IgD-negative memory B cell (primary cell): ENCODE measurements at regions not wholly inside any gene's neighbourhood (a gene's known extent, or its start where the extent isn't known, plus 50 kb on each side); places are given as distances from the start of the nearest gene placed in this dataset.
"Not testable (repeated sequence)": the region's sequence is repeated elsewhere in the genome, so short reads cannot be mapped to it uniquely, and the experiment has no call there.

Experiments used
- H3K27ac Mint-ChIP-seq, 3 donors: one replicate each; pipeline ENCODE4 v1.8.0; 2020 to 2022; ENCODE audit warnings: mild to moderate bottlenecking in 3 of 3, mixed read lengths in 3 of 3, moderate library complexity in 1 of 3
- H3K27me3 Mint-ChIP-seq: one replicate; pipeline ENCODE4 v1.8.0; 2021; ENCODE audit warnings: mixed read lengths
- H3K36me3 Mint-ChIP-seq: one replicate; pipeline ENCODE4 v1.8.0; 2020; ENCODE audit warnings: mild to moderate bottlenecking, mixed read lengths
- H3K4me1 Mint-ChIP-seq, 3 donors: one replicate each; pipeline ENCODE4 v1.8.0; 2020 to 2022; ENCODE audit warnings: mixed read lengths in 3 of 3, mild to moderate bottlenecking in 1 of 3
- H3K4me3 Mint-ChIP-seq, 4 donors: one replicate each; pipeline ENCODE4 v1.8.0; 2020 to 2022; ENCODE audit warnings: mild to moderate bottlenecking in 4 of 4, mixed read lengths in 4 of 4, moderate library complexity in 3 of 4
- H3K9me3 Mint-ChIP-seq, 3 donors: one replicate each; pipeline ENCODE4 v1.8.0; 2020 to 2021; ENCODE audit warnings: mixed read lengths in 3 of 3, mild to moderate bottlenecking in 1 of 3

- no peaks in the 10 kb centered on the region for H3K4me1 Mint-ChIP-seq
- no peak overlapping the region for H3K27ac Mint-ChIP-seq
- no peaks in the 10 kb centered on the region for H3K36me3 Mint-ChIP-seq
- H3K27me3 Mint-ChIP-seq: no peaks in the 10 kb centered on the region
- H3K4me3 Mint-ChIP-seq: no peak overlapping the region
- H3K9me3 Mint-ChIP-seq: no peaks in the 10 kb centered on the region
Measured at GRCh38 chr6:168858926-168859325, 394.7 kb downstream of the THBS2 start.

GRCh38 chr6:168856914-168857313 is 396.7 kb downstream of the THBS2 start:
- H3K4me3 Mint-ChIP-seq: no peak overlapping the region
- H3K27me3 Mint-ChIP-seq: no peaks in the 10 kb centered on the region
- H3K9me3 Mint-ChIP-seq: no peaks in the 10 kb centered on the region
- no peaks in the 10 kb centered on the region for H3K4me1 Mint-ChIP-seq
- no peak overlapping the region for H3K27ac Mint-ChIP-seq
- H3K36me3 Mint-ChIP-seq: no peaks in the 10 kb centered on the region

DNA sequence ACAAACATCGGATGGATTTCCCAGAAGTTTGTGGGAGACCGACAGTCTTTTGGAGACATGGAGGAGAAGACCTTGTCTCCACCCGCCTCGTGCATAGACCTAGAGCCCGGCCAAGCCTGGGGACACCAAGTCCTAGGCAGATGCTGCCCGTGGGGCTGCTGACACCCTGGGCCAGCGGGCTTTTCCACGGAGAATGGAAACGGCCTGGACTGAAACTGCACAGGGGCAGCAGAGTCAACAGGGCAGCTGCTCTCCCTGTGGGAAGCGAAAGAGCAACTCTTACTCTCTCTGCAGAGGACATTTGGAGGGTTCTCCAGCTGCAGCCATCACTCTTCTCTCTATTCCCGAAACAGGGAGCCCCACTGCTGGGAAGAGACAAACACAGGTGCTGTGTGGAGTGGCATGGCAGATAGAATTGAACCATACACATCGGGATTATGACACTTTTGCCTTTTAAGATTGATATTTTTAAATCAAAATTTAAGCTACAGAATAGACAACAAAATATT is 401.2 kb downstream of the THBS2 start:
- H3K27ac Mint-ChIP-seq: no peak overlapping the region
- no peaks in the 10 kb centered on the region for H3K27me3 Mint-ChIP-seq
- no peak overlapping the region for H3K4me3 Mint-ChIP-seq
- H3K9me3 Mint-ChIP-seq: no peaks in the 10 kb centered on the region
- peaks cover 0 to 3% (median 2%) of the 10 kb centered on the region in 3 donors for H3K4me1 Mint-ChIP-seq
- no peaks in the 10 kb centered on the region for H3K36me3 Mint-ChIP-seq

- H3K9me3 Mint-ChIP-seq: no peaks in the 10 kb centered on the region
- H3K27me3 Mint-ChIP-seq: no peaks in the 10 kb centered on the region
- no peaks in the 10 kb centered on the region for H3K36me3 Mint-ChIP-seq
- peak overlapping the region in 2 of 4 donors; percentile 52 to 73 for H3K4me3 Mint-ChIP-seq
- H3K27ac Mint-ChIP-seq: peak overlapping the region in 1 of 3 donors; percentile 57
- H3K4me1 Mint-ChIP-seq: peaks cover 0 to 3% (median 2%) of the 10 kb centered on the region in 3 donors
Measured at GRCh38 chr6:168851460-168852375, 401.9 kb downstream of the THBS2 start.

DNA sequence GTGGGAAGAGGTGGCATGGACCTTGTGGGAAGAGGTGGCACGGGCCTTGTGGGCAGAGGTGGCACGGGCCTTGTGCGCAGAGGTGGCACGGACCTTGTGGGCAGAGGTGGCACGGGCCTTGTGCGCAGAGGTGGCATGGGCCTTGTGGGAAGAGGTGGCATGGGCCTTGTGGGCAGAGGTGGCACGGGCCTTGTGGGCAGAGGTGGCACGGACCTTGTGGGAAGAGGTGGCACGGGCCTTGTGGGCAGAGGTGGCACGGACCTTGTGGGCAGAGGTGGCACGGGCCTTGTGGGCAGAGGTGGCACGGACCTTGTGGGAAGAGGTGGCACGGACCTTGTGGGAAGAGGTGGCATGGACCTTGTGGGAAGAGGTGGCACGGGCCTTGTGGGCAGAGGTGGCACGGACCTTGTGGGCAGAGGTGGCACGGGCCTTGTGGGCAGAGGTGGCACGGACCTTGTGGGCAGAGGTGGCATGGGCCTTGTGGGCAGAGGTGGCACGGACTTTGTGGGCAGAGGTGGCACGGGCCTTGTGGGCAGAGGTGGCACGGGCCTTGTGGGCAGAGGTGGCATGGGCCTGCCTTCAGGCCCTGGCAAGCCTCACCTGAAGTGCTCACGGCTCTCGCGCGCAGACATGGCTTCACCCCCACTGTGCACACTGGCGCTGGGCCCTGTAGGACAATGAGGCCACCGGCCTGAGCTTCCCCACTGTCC is 403.5 kb downstream of the THBS2 start:
- H3K9me3 Mint-ChIP-seq, H3K27me3 Mint-ChIP-seq, H3K4me1 Mint-ChIP-seq, H3K4me3 Mint-ChIP-seq, H3K36me3 Mint-ChIP-seq, H3K27ac Mint-ChIP-seq: not testable (repeated sequence)

GRCh38 chr6:168849459-168849858 is 404.2 kb downstream of the THBS2 start:
- no peak overlapping the region for H3K27ac Mint-ChIP-seq
- H3K4me1 Mint-ChIP-seq: peaks cover 0 to 3% (median 2%) of the 10 kb centered on the region in 3 donors
- no peaks in the 10 kb centered on the region for H3K36me3 Mint-ChIP-seq
- H3K4me3 Mint-ChIP-seq: no peak overlapping the region
- H3K27me3 Mint-ChIP-seq: no peaks in the 10 kb centered on the region
- peaks cover 0 to 1% (median 0%) of the 10 kb centered on the region in 3 donors for H3K9me3 Mint-ChIP-seq

- Mint-ChIP-seq H3K27me3 (no peaks in the 10 kb centered on the region), H3K36me3 (no peaks in the 10 kb centered on the region), H3K4me3 (no peak overlapping the region), H3K4me1 (peaks cover 0 to 3% (median 2%) of the 10 kb centered on the region in 3 donors), H3K27ac (no peak overlapping the region), H3K9me3 (peaks cover 0 to 1% (median 0%) of the 10 kb centered on the region in 3 donors)
Measured at GRCh38 chr6:168848797-168849196, 404.8 kb downstream of the THBS2 start.

DNA sequence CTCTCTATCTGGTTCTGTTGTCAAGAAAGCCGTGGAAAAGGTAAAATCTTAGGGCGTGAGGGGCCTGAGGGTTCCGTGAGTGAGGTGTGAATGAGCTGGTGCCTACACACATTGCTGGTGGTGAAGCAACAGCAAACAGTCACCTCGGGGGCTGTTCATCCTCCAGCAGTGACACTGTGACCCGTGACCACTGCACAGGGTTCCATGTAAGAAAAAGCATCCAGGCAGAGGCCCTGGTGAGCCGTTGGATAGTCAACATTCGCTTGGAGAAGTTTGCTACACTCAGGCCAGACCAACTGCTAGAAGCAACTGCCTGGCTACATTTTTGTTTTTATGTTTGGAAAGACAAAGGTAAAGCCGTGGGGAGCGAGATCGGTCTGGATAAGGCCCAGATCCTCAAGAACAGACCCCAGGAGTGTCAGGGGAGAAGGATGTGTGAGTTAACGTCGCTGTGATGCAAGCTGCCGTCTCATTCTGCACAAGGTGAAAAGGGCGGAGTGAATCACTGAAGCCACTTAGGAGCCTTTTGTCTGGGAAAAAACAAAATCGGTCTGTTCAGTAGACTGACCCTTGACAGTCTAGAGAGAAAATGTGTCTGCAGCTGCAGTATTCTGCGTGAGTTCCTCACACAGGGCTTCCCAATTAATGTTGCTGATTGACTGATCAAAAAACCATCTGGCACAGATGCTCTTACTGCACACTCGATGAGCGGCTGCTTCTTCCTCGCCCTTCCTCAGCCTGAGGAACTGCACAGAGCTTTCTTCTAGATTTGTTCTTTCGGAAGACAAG is 404.0 kb downstream of the SMOC2 start:
- no peaks in the 10 kb centered on the region for H3K4me1 Mint-ChIP-seq
- no peaks in the 10 kb centered on the region for H3K27me3 Mint-ChIP-seq

GRCh38 chr6:168842632-168843212 is 401.7 kb downstream of the SMOC2 start:
- H3K4me3 Mint-ChIP-seq: peak overlapping the region in 1 of 4 donors; percentile 12
- H3K36me3 Mint-ChIP-seq, H3K9me3 Mint-ChIP-seq, H3K27ac Mint-ChIP-seq, H3K4me1 Mint-ChIP-seq, H3K27me3 Mint-ChIP-seq: not testable (repeated sequence)

More for the DNA sequence above, 404.0 kb downstream of the SMOC2 start:
- Mint-ChIP-seq H3K9me3 (peaks cover 0 to 1% (median 0%) of the 10 kb centered on the region in 3 donors), H3K27ac (no peak overlapping the region), H3K4me3 (no peak overlapping the region), H3K36me3 (no peaks in the 10 kb centered on the region)

- peaks cover 2% of the 10 kb centered on the region for H3K36me3 Mint-ChIP-seq
- no peak overlapping the region for H3K27ac Mint-ChIP-seq
- no peaks in the 10 kb centered on the region for H3K4me1 Mint-ChIP-seq
- H3K4me3 Mint-ChIP-seq: no peak overlapping the region
- H3K27me3 Mint-ChIP-seq: no peaks in the 10 kb centered on the region
- peaks cover 0 to 9% (median 4%) of the 10 kb centered on the region in 3 donors for H3K9me3 Mint-ChIP-seq
Measured at GRCh38 chr6:168841609-168842278, 400.8 kb downstream of the SMOC2 start.

- H3K27me3 Mint-ChIP-seq, H3K9me3 Mint-ChIP-seq, H3K36me3 Mint-ChIP-seq, H3K4me1 Mint-ChIP-seq, H3K27ac Mint-ChIP-seq: not testable (repeated sequence)
- peak overlapping the region in 1 of 4 donors; percentile 22 for H3K4me3 Mint-ChIP-seq
Measured at GRCh38 chr6:168840932-168841331, 399.9 kb downstream of the SMOC2 start.

DNA sequence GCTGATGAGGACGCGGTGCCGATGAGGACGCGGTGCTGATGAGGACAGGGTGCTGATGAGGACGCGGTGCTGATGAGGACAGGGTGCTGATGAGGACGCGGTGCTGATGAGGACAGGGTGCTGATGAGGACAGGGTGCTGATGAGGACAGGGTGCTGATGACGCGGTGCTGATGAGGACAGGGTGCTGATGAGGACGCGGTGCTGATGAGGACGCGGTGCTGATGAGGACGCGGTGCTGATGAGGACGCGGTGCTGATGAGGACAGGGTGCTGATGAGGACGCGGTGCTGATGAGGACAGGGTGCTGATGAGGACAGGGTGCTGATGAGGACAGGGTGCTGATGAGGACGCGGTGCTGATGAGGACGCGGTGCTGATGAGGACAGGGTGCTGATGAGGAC is 399.3 kb downstream of the SMOC2 start:
- H3K4me1 Mint-ChIP-seq, H3K9me3 Mint-ChIP-seq, H3K4me3 Mint-ChIP-seq, H3K36me3 Mint-ChIP-seq, H3K27me3 Mint-ChIP-seq, H3K27ac Mint-ChIP-seq: not testable (repeated sequence)

- H3K4me3 Mint-ChIP-seq: no peak overlapping the region
- H3K27ac Mint-ChIP-seq: no peak overlapping the region
- H3K27me3 Mint-ChIP-seq: no peaks in the 10 kb centered on the region
- H3K9me3 Mint-ChIP-seq: peaks cover 0 to 8% (median 4%) of the 10 kb centered on the region in 3 donors
- H3K4me1 Mint-ChIP-seq: no peaks in the 10 kb centered on the region
- peaks cover 3% of the 10 kb centered on the region for H3K36me3 Mint-ChIP-seq
Measured at GRCh38 chr6:168838037-168838399, 397.0 kb downstream of the SMOC2 start.
